ENCODE measurements at regions not wholly inside any gene's neighbourhood (a gene's known extent, or its start where the extent isn't known, plus 50 kb on each side); places are given as distances from the start of the nearest gene placed in this dataset.
"Not testable (repeated sequence)": the region's sequence is repeated elsewhere in the genome, so short reads cannot be mapped to it uniquely, and the experiment has no call there.

DNA sequence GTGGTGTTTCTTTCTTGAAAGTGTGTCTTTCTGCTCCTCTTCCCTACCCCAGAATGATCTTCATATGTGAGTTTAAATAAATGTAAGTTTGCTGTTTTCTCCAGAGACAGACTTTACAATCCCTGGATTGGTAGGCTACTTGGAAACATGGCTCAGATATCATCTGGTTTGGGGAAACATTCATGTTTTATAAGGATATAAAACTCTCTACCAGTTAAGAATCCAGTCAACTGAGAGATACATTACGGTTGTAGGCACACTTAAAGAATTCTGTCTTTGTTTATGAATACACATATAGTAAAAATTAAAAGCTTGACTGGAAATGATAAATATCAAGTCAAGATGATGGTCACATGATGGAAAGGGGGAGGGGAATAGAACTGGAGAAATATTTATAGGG is 739.3 kb downstream of the SLC4A3 start:
- DNase-seq = no peak

GRCh38 chr2:220370764-220371163 is 743.3 kb downstream of the SLC4A3 start:
- DNase-seq = no peak

- no peak for DNase-seq
These were observed 743.8 kb downstream of the SLC4A3 start for GRCh38 chr2:220371211-220371610.

DNA sequence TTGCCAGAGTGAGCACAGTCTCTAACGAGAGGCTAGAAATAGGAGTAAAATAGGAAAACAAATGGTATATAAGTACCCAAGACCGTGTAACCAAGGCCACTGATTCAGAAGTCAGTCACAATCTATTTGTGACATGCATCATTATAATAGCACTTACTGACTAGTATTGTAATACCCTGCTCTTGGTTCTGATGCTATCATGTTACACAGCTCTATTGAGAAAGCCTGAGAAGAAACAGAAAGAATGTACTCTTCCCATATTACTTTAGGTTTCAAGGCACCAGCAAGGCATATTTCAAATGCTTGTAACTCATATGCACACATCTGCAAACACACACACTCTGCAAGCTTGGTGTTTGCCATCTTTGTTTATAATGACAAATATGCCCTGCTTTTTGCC is 746.4 kb downstream of the SLC4A3 start:
- no peak for DNase-seq

- no peak for DNase-seq
These were observed 746.9 kb downstream of the SLC4A3 start for GRCh38 chr2:220374282-220374681.

DNA sequence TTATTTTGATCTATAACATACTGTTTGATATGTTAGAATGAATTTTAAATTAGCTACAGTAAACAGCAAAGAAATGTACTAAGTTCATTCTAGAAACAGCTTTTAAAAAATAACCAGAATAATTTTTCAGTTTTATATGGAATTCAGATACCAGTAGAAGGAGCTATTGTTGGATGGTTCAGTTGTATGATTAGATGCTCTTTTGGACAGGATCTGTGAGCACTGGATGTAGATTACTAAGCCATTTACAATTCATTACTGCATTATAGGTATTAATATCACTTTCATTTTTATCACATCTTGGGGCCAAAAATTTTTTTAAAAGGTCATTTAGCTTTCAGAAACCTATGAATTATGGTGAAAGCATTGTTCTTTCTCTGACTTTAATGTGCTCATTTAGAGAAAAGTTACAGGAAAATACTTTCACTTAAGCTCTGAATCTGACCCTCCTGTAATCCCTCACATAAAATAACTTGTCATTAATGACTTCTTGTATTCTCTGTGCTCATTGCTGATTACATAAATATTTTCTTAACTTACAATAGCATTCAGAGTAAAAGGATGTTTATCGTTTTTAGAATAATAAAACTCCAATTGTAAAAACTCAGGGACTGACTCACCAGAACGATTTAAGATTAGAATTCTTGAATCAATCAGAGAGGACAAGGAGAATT is 750.2 kb downstream of the SLC4A3 start:
- DNase-seq = no peak

GRCh38 chr2:220387758-220388157 is 760.3 kb downstream of the SLC4A3 start:
- DNase-seq = not testable (repeated sequence)

- no peak for DNase-seq
These were observed 766.3 kb downstream of the SLC4A3 start for GRCh38 chr2:220393711-220394110.

GRCh38 chr2:220394433-220394832 is 767.0 kb downstream of the SLC4A3 start:
- no peak for DNase-seq

- DNase-seq = no peak
These were observed 768.9 kb downstream of the SLC4A3 start for GRCh38 chr2:220396287-220396686.

DNA sequence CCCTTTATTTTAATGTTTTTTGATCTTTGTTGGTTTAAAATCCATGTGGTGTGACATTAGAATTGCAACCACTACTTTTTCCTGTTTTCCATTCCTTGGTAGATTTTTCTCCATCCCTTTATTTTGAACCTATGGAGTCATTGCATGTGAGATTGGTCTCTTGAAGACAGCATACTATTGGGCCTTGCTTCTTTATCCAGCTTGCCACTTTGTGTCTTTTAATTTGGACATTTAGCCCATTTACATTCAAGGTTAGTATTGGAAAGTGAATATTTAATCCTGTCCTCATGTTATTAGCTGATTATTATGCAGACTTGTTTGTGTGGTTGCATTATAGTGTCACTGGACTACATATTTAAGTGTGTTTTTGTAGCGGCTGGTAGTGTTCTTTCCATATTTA is 782.9 kb downstream of the SLC4A3 start:
- DNase-seq = no peak

GRCh38 chr2:220417503-220417902 is 790.1 kb downstream of the SLC4A3 start:
- DNase-seq = no peak

DNA sequence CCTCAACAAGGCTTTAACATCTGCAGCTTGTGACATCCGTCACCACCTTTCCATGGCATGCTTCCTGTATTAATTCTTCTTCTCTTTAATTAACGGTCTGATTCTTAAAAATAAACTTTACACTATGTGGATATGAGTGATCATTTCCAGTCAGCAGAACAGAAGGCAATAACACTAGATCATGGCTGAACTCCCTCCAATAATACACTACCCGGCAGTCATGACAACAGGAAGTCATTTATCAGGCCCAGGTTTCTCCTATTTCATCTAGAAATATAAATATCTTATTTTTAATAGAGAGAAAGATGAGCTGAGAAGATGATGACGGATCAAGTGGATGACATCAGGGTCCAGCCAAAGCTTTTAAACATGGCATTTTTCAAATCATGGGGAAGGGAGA is 792.2 kb downstream of the SLC4A3 start:
- no peak for DNase-seq

DNA sequence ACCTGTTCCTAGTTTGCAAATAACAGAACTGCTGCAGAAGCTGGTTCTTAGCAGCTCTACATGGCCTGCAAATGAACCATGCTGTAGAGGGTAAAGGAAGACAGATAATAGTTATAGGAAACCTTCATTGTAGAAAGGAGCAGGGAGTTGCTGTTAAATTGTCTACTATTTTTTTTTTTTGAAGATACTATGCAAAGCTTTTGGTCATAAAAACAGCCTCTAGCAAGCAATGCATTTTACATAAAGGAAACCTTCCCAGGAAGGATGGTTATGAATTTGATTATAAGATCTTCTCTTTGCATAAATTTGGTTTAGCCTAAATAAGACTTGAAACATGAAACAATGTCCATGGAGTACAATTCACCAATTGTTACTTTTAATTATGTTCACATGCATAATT is 793.4 kb downstream of the SLC4A3 start:
- DNase-seq = no peak

GRCh38 chr2:220422676-220423075 is 795.2 kb downstream of the SLC4A3 start:
- no peak for DNase-seq

DNA sequence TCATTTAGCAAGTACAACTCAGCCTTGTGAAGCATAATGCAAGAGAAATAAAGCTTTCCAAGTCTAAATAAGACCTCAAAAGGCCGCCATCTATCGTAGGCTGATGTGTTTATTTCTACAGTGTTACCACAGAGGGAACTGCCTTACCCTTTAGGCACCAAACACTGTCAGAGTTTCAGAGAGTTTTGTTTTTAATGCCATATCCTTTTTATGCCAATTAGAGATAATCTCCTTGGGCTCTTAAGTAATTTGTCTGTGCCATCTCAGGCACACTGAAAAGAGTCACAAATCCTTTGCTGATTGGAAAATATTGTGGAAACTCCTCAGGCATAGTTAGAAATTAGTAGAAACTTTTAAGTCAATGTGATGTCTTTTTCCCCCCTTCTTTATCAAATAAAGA is 797.1 kb downstream of the SLC4A3 start:
- no peak for DNase-seq

DNA sequence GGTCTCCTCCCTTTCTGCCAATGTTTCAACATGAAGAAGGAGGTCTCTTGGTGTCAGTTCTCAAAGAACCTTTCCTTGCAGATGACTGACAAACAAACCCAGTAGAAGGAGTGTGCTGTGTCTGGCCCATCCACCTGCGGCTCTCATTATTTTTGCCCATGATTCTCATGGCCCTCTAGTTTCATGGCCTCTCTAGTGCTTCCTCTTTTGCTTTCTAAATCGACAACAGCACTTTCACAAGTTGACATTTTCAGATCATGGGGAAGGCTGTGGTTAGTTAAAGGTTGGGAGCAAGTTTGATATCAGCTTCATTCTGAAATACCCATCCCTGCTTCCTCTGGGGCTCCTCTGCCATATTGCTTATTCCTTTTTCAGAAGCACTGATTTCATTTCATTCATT is 805.2 kb downstream of the SLC4A3 start:
- no peak for DNase-seq

- DNase-seq = no peak
These were observed 805.7 kb downstream of the SLC4A3 start for GRCh38 chr2:220433131-220433530.

- no peak for DNase-seq
These were observed 807.0 kb downstream of the SLC4A3 start for GRCh38 chr2:220434385-220434784.

DNA sequence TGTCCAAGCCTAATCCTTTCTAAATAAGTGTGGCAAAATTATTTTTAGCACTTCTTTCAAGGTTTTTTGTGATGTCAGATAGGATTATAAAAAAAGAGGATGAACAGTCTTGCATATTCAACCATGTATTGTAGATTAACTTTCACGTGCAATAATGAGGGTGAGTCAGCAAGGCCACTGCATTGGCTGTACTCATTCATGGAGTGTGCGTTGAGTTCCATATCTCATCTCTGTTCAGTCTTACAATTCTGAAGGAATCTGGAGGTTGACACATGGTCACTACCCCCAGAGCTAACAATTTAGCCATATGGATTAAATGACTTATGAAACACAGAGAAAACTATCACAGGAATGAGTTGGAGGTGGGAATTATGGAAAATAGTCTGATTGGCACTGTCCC is 810.5 kb downstream of the SLC4A3 start:
- no peak for DNase-seq

GRCh38 chr2:220440731-220441130 is 813.3 kb downstream of the SLC4A3 start:
- DNase-seq = no peak

DNA sequence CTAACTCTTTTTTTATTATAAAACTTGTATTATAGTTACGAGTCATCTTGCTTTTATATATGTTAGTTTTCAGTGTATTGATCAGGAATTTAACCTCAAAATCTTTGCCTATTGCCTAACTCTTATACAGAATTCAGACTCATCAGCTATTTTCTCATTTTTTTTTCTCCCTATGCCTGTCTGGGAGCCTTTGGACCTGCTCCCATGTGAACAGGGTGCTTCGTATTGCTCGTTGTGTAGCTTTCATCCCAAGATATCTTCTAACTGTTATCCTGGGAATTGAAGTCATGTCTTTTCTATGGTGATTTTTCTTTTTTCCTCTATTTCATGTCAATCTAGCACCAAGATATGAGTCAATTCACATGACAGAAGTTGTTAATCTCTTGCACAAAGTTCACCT is 814.0 kb downstream of the SLC4A3 start:
- DNase-seq = no peak

- DNase-seq = no peak
These were observed 814.6 kb downstream of the SLC4A3 start for GRCh38 chr2:220442012-220442411.

DNA sequence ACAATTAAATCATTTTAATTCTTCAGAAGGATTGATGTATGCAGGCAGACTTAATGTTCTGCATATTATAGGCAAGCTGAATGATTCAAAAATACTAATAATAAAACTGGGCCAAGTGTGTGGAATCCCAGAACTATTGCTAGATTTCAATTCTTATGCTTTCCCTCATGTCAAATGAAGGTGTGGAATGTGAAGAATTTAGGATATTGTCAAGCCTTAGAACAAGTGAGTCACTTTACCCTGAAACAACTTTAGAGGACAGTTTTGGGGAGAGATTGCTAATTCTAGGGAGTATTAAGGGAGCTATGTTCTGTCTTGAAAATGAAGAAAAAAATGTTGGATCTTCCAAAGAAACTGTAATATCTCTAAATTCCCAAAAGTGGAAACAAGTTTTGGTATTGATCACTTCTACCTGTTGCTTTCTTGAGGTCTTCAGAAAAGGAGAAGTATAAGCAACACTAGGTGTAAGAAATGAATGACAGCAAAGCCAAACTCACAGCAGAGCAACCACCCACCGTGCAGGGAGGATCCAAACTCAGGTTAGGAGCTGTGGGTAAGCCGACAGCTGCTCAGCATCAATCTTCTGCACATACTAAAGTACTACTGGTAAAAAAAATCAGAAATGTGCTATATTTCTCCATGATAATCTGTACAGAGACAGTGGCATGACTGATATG is 818.1 kb downstream of the SLC4A3 start:
- no peak for DNase-seq
